ENCODE measurements at regions not wholly inside any gene's neighbourhood (a gene's known extent, or its start where the extent isn't known, plus 50 kb on each side); places are given as distances from the start of the nearest gene placed in this dataset.

DNA sequence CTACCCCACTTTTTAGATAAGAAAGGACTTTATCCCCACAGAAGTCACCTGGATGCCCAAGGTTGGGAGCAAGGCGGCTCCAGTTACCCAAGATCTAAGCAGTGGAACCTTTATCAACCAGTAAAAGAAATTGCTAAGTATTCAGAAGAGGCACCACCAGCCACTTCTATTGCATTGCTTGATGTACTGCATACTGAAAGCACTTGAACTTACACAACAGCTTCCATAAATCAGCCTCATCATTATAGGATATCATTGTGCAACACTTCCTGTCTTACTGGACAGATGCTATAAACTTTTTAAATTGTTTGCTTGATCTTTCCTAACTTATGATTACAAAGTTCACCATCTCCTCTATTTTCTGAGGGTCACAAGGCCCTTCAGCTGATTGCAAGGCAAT, 642.7 kb upstream of the CXADR start:
- no peak for DNase-seq

DNA sequence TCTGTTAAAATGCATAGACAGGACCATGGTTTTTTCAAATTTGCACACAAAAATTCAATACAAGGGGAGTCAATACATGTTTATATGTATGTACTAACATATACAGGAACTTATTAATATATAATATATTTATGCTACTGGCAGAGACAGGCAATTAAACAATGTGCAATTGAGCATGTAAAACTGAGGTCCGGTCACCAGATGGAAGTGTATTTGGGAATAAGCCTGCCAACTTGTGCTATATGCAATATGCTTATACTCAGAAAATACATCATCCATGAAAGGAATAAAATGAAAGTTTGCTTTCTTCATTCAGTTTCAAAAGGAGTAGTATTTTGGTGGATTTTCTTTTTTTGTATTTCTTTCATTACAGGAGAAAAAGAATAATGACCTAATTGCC, 640.2 kb upstream of the CXADR start:
- DNase-seq: no peak

DNA sequence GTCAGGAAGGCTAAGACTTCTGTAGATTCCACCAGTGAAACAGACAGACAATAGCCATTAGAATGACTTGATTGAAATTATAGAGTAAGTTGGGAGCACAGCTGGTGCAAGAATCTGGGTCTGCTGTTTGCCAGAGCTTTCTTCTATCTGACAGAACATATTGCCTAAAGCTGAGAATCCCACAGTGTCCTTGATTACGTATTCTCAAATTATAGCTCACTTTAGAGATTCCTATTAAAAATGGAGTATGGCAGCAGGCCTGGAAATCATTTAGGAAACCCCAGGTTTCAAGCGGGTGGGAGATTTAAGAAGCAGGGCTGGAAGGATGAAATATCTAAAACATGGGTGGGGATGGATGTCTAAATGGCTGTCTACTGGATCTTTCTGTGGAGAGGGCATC, 639.7 kb upstream of the CXADR start:
- DNase-seq: no peak

DNA sequence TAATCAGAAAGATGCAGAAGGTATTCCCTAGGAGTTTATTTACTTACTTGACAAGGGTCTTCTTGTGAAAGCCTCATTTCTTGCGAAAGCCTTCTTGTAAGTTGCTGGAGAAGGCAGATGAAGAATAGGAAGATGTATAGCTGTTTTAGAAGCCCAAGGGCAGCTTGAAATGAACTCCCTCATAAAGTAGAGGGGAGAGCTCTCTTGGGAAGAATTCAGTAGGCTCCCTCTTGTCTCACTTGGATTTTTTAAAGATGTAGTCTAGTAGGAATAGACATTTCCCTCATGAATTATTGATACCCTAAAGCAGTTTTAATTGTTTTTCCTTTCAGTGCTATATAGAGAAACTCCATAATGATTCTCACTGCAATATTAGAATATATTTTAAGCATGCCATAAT, 639.2 kb upstream of the CXADR start:
- no peak for DNase-seq

DNA sequence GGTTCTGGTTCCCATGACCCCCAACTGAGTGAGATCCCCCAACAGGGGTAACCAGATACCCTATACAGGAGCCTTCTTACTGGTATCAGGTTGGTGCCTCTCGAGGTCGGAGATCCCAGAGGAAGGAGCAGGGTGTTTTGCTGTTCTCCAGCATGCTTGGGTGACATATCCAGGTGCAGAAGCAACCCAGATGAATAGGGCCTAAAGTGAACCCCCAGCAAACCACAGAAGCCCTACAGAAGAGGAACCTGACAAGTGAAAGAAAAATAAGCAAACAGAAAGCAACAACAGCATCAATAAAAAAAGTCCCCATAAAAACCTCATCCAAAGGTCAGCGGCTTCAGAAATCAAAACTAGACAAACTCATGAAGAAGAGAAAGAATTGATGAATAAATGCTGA, 633.4 kb upstream of the CXADR start:
- DNase-seq: no peak

DNA sequence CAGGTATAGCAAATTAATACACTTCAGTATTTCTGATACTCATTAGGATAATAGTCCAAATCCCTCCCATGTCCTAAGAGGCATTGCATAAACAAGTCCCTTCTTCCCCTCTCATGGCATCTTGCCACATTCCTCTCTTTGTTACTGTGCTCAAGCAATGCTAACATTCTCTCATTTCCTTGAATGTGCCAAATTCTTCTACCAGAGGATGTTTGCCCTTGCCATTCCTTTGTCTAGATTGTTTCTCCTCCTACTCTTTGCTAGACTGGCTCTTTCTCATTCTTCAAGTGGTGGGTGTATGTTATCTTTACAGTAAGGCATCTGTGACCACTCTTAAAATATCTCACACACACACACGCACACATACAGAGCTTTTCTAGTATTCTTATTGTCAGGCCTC, 621.0 kb upstream of the CXADR start:
- DNase-seq: no peak

DNA sequence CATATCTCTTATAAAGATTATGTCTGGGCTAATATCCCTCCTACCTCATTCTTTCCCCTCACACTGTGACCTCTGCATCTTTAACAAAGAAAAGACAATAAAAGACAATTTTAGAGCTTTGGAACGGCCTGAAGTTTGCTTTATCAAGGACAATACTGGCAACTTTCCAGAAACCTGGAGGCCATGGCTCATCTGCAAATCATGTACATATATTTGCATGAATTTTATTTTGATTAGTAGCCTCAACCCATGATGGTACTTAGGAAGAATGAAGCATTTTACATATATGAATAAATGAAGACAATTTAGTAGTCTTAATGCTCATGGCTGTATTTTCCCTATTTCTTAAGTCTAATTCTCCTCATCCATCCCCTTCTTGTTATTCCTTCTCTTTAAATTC, 612.2 kb upstream of the CXADR start:
- peak; percentile 24 for DNase-seq

DNA sequence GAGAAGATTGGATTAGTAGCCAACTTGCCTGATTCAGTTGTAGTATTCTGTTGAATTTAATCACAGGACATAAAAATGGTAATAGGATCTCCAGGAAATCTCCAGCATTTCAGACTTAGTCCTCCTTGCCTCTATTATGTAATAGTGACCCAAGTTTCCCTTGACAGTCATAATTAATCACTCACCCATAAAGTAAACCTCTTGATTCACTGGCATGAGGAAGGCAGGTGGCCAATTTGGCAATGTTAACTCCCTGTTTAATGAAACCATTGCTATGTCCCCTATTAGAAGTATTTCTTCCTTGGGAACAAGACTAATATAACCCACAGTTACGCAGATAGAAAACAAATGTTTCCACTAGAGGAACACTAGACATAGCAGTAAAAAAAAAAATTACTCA, 604.8 kb upstream of the CXADR start:
- DNase-seq: no peak

DNA sequence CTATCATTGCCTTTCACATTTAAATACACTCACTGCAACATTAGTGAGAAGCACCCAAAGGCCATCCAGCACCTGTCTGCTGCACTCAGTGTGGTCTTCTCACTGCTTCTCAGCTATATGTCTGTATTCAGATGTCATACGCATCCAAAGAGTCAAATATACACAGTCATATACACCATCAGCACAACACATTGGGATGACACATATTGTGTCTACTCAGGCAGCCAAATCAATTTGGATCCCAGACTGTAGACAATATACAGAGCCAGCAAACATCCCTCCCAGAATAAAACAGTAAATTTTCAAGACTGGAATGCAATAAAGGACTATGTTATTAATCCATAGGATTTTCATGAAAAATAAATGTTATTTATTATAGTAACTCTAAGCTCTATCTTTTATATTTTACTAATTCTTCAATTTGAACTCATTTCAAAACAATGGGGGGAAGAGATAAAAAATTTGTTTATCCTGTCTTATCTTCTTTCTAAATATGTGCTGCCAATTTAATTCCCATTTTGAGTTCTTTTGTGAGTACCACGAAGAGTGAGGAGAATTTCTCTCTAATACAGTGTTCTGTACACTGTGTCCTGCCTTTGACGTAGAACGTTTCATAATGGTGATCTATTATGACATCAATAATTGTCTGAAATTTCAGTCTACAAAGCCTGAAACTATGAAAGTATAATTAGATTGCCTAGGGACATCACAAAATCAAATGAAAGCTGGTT, 602.2 kb upstream of the CXADR start:
- DNase-seq: no peak

DNA sequence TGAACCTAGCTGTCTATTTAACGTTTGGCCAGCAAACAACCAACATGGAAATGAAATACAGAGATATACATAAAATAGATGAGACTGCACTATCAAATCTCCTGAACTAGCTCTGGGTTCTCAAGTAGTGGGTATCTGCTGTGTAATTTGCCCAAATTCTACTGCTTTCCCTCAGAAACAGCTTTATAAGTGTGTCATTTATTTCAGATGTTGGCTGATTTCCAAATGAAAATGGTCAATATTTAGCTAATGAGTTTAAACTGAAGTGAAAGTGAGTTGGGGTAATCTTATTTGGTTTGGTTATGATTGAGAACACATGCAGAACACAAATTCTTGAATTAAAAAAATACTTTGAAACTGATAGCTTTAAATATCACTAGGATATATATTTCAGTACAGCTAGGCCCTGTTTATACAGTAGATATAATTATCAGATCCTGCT, 601.7 kb upstream of the CXADR start:
- DNase-seq: no peak

DNA sequence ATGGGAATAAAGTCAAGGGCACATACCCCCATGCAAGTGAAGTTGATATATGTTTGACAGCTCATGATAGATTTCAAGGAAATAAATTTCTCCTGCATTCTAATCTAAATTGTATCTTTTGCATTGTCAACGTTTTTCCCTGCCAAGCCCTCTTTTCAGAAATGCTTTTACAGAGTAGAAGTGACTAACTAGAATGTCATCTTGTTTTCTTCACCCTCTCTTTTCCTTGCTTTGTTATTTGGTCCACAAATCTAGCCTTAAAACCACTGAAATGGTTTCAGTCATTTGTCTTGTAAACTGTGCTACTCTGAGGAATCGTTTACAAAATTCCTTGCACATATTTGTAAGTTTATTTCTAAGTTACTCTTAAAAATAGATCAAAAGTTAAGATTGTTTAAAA, 600.8 kb upstream of the CXADR start:
- DNase-seq: no peak

DNA sequence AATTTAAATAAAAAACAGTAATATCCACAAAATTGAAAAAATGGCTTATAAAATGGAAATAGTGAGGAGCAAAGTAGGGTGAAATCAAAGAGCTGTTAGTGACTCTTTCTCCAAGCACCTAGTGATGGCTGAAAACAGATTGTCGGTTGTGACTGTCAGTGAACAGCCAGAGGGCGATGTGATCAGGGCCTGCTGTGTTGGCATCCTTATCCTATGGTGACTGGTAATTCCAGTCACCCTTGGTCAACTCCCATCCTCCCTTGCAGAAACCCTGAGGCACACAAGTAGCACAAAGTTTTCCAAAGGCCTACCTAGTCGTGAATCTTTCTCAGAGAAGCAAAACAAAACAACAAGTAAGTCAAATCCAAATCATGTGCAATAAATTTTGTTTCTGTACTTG, 599.8 kb upstream of the CXADR start:
- DNase-seq: no peak

DNA sequence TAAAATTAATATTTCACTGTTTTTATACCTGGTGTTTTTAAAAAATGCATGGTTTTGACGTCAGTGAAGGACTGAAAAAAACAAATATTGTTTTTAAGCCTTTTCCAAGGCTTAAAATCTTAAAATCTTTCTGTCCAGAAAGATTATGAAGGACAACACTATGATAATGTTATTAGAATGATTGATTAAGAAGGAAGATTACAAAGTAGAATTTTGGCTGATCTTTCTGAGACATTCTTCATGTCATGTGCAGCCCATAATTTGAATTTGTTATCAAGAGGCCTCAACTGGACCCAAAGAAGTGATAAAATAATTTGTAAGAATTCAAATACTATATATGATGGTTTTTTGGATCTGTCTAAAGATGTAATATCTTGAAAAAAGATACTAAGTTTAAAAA, 584.4 kb upstream of the CXADR start:
- no peak for DNase-seq

DNA sequence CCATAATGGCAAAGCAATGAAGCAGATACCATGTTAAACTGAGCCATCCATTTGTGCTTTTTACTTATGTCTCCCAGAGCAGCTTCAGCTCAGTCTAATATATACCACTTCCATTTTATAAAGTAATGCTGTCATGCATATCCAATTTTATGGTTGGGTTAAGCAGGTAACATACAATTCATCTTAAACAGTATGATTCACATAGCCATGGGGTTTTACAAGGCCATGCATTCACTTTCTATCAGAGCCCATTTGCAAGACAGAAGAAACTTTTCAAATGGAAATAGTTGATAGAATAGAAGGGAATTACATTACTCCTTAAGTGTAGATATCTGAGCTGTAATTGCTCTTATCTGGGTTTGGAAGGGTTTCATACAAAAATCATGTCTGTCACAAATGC, 580.5 kb upstream of the CXADR start:
- no peak for DNase-seq

DNA sequence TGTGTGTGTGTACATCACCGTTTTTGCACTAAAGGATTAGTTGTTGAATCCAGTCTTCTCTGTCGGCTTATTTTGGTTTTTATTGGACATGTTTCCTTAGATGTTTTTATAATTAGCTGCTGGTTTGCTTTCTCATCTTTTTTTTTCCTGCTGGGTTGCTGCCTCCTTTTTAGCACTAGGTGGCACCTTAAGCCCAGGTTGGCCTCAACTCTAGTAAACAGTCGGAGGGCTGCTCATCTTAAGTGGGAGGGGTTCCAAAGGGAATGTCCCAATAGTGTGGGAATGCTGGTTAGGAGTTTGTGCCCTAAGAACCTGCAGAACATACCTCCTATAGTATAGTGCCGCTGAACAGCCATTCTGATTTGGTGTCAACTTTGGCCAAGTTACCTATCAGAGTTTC, 570.1 kb upstream of the CXADR start:
- DNase-seq: no peak

DNA sequence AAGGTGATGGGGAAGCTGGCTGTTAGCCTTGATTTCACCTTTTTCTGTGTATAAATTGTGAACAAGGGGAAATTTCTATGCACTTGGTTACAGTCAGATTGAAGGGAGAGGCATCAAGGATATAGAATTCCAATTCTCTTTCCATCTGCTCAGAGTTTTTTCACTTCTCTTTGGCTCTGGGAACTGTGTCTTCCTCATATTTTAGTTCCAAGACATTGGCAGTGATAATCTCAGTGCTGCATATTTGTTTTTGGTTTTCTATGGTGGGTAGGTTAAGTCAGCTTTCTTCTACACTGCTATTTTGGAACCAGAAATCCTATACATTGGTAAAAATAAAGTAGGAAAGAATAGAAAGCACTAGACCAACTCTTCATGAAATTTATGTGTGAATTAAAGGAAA, 569.6 kb upstream of the CXADR start:
- DNase-seq: no peak

DNA sequence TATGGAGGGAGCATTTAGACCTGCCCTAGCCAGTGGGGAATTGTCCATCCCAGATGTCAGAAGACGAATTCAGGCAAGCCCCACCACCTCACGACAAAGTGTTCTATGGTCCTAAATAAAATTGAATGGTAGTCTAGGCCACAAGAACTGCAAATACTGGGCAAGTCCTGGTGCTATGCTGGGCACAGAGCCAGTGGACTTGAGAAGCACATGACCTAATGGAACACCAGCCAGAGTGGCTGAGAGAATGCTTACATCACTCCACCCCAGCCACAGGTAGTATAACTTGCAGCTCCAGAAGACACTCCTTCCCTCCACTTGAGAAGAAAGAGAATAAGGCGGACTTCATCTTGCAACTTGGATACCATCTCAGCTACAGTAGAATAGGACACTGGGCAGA, 567.3 kb upstream of the CXADR start:
- DNase-seq: no peak

DNA sequence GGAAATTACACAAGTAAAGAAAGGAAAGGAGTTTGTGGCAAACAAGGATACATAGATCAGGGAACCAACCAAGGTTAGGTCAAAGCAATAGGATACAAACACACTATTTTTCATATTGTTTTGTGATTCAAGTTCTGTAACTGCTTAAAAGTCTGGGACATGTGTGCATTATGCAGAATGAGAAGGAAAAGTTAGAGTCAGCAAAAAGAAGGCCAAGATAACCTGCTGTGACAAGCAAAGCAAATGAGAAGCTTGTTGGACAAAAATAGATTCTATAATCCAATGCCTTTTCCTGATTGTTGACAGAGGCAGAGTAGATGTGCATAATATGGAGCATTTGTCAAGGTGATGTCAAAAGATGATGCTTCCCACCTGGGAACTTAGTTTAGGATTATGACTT, 556.0 kb upstream of the CXADR start:
- DNase-seq: no peak

DNA sequence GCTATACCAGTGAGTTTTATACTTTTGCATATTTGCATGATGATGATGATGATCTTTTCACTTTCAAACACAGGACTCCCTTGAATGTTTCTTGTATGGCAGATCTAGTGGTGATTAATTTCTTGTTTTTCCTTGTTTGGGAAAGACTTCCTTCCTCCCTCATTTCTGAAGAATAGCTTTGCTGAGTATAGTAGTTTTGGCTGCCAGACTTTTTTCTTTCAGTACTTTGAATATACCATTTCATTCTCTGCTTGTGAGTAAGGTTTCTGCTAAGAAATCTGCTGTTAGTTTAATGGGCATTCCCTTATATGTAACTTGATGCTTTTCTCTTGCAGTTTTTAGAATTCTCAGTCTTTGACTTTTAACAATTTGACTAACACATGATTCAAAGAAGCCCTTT, 547.4 kb upstream of the CXADR start:
- no peak for DNase-seq

DNA sequence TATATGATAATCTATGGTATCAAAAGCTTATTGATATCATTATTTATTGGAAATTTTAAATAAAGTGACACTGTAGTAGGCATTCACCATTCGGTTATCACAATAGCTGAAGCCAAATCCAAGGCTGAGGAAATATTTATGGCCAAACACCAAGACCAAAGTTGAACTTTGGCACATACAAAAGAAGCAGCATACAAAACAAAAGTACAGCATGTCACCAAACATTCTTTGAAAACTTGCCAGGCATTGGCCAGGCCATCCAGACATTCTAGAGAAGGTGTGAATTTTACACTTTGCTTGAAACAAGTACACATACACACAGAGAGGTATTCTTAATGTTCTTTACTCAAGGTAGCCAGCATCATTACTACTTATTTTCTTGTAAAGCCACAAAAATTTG, 544.4 kb upstream of the CXADR start:
- no peak for DNase-seq

DNA sequence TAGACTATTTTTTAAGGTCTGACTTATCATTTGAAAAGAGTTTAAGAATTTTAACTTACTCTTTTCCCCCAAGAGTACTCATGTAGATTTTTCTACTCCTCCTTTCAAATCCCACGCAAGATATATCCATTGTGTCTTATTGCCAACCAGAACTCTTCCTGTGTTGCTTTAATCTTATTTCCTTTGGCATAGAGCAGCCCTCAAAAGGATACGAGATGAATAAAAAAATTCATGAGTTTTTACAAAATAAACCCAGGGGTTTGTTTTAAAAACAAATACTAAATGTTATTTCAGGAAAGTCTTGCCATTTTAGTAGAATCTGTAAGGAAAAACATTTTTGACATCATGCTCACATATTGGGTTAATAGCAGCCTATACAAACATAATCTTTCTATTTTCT, 543.2 kb upstream of the CXADR start:
- DNase-seq: no peak

DNA sequence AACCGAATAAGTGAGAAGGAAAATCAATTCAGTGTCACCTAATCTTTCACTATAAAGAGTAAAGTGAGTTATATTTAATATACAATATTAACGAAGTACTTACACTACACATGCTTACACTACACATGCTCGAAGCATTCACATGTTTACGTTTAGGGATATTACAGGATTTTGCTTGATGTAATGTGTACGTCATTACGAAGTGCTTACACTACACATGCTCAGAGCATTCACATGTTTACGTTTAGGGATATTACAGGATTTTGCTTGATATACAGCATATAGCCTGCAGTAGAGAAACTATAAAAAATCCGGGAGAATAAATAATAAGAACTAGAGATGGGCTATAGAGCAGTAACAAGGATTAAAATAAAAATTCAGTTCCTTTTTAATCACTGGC, 538.8 kb upstream of the CXADR start:
- DNase-seq: no peak

DNA sequence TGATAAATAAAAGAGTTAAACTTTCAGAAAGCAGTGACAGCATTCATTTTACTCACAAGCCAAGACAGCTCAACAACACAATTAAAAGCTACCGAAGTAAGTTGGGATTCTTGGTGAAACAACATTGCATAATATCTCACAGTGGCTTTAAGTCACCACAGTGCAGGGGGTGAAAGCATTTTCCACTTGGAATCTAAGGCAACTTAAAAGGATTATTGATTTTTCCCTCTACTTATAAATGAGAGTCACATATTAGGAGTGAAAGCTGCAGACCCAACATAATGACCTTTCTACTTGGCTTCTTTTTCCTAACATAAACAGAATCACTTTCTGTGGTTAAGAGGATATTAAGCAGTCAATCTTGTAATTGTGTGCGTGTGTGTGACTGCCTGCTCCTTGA, 536.6 kb upstream of the CXADR start:
- DNase-seq: no peak

DNA sequence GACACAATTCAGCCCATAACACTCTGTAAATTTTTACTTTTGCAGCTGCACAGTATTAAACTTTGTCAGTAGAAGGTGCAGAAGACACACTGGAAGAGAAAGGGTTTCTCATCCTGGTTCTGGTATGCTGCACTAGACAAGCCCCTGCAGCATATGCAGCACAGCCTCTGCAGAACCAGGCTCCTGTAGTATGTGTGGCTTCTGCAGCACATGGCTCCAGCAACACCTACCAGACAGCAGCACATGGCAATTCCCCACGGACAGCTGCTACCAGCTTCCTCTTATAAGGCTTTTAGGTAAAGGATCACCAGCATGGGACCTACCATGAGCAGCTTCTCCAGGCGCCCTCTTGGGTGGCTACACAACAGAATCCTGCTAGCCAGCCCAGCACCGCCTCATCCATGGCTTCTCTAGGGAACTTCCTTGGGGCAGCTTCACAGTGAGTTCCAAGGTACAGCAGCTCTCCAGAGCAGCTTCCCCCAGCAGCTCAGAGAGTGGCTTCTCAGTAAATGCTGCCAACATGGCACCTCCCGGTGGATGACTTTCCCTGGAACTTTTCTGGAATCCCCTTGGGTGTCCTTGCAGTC, 534.4 kb upstream of the CXADR start:
- no peak for DNase-seq

DNA sequence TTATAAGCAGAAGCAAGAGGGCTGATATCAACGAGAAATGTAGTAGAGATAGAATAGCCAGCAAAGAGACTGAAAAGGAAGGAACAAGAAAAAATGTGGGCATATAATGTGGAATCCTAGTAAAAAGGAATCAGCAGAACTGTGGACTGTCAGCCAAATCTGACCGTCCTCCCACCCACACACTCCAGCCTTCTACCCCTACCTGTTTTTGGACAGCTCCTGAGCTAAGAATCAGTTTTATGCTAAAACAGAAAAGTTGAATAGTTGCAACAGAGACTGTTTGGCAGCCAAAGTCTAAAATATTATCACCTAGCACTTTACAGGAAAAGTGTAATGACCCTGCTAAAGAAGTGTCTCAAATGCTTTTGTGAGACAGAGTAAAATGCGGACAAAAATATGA, 533.3 kb upstream of the CXADR start:
- DNase-seq: no peak

Measured in NCI-H526 treated with DMSO at 0.1 percent for 48 hours (cell line).